ENCODE measurements at regions not wholly inside any gene's neighbourhood (a gene's known extent, or its start where the extent isn't known, plus 50 kb on each side); places are given as distances from the start of the nearest gene placed in this dataset.
A peak's percentile ranks its signal among the peaks of the same experiment; 100 is the strongest.

DNA sequence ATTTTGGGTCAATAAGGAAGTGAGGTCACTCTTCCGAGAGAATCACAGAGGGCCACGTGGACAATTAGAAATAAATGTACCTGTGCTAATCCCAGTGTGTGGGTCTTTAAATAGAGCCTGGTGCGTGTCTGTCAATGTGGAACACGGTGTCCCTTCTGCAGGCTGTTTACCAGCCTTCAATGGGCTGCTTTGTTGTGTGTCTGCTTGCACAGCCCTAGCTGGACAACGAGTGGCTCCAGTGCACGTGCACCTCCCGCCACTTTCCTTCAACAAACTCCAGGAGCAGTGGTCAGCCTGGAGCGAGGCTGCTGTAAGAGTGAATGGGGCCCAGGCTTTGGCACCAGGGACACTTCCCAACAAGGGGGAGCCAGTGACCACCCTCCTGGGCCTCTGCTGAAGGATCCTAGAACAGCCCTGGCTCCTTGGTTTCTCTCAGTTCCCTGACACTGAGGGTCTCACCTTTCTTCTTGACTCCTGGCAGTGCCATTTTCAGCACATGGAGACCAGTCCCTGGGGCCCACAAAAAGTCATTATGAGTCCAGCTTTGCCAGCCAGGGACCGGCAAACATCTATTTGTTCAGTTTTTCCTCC, 76.1 kb downstream of the ISG20 start:
- Histone ChIP-seq H2BK12ac (ENCODE audit: low read length in 2 of 2) (no peak overlapping the region), H3K14ac (ENCODE audit: low read length in 2 of 2) (no peak overlapping the region), H3K4me3 (ENCODE audit: insufficient read depth in 1 of 2, low read depth in 1 of 2, low read length in 2 of 2) (no peak overlapping the region), H2BK120ac (ENCODE audit: low read depth, low read length) (no peak overlapping the region), H3K4ac (ENCODE audit: low read depth in 1 of 2, low read length in 2 of 2) (no peak overlapping the region), H3K18ac (ENCODE audit: low read depth in 1 of 2, low read length in 2 of 2) (no peak overlapping the region), H3K79me1 (replicated peaks; ENCODE audit: low read length, poor library complexity, severe bottlenecking) (no peaks in the 10 kb centered on the region), H3K4me2 (ENCODE audit: low read length, poor library complexity, severe bottlenecking) (no peak overlapping the region), H4K91ac (ENCODE audit: low read length) (no peak overlapping the region), H2AK5ac (ENCODE audit: low read length, severe bottlenecking) (no peak overlapping the region), H2BK15ac (ENCODE audit: low read depth, poor library complexity, severe bottlenecking) (no peak overlapping the region), H3K27me3 (ENCODE audit: control insufficient read depth in 1 of 2, insufficient read depth in 1 of 2, low read length in 2 of 2) (peaks cover 23 to 94% of the 10 kb centered on the region in 2 experiments), H3K36me3 (ENCODE audit: control insufficient read depth in 1 of 2, insufficient read depth in 2 of 2, low read depth in 1 of 2, low read length in 2 of 2) (no peaks in the 10 kb centered on the region), H3K23ac (ENCODE audit: low read length in 2 of 2) (no peak overlapping the region), H3K9ac (ENCODE audit: low read length) (no peak overlapping the region), H4K8ac (ENCODE audit: low read length) (no peak overlapping the region), H2AFZ (ENCODE audit: low read depth, low read length) (no peak overlapping the region), H3K4me1 (ENCODE audit: control insufficient read depth, insufficient read depth, low read depth, low read length) (no peaks in the 10 kb centered on the region), H3K27ac (ENCODE audit: low read length, poor library complexity, severe bottlenecking) (no peak overlapping the region), H3K9me3 (ENCODE audit: control insufficient read depth, low read length) (no peaks in the 10 kb centered on the region), H2BK5ac (ENCODE audit: low read depth, low read length, poor library complexity, severe bottlenecking) (no peak overlapping the region)
- DNase-seq, result no peak
- WGBS, result 72% methylated on average over 9 of the region's 9 CpGs

DNA sequence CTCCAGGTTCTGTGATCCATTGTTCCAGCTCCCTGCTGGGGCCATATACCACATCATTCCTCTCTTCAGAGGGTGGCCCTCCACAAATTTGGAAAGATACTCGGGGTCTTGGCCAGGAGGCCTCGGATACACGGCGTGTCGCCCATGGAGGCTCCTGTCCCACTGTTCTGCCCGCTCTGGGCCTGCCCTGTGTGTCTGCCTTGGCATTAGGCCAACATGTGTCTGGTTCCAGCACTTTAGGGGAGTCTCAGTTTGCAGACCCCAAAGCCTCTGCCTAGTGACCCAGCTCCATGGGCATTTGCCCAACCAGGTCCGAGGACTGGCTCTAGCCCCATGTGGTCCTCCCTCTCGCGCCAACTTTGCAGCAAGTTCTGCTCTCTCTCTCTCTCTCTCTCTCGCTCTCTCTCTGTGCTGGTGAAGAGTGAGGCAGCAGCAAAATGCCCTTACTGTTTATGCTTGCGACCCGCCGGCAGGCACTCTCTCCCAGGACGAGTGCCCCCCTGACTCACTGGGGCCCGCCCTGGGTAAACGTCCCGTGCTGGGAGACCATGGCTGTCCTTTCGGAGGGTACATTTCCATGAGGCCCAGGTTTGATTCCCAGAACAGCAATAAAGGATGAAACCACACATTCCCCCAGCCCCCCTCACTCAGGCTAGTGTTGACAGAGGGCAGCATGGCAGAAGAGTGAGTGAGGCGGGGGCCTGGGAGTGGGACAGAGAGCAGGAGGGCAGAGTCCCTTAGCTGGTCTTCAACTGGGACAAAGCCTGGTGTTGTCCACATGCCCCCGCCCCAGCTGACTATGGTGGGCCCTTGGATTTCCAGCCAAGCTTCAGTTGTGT, 77.9 kb downstream of the ISG20 start:
- Histone ChIP-seq H3K79me1 (replicated peaks; ENCODE audit: low read length, poor library complexity, severe bottlenecking) (no peaks in the 10 kb centered on the region), H3K9me3 (ENCODE audit: control insufficient read depth, low read length) (no peaks in the 10 kb centered on the region), H3K4me2 (ENCODE audit: low read length, poor library complexity, severe bottlenecking) (no peak overlapping the region), H2AK5ac (ENCODE audit: low read length, severe bottlenecking) (no peak overlapping the region), H2BK12ac (ENCODE audit: low read length in 2 of 2) (no peak overlapping the region), H3K18ac (ENCODE audit: low read depth in 1 of 2, low read length in 2 of 2) (no peak overlapping the region), H2BK15ac (ENCODE audit: low read depth, poor library complexity, severe bottlenecking) (no peak overlapping the region), H2BK120ac (ENCODE audit: low read depth, low read length) (no peak overlapping the region), H3K9ac (ENCODE audit: low read length) (no peak overlapping the region), H3K27me3 (ENCODE audit: control insufficient read depth in 1 of 2, insufficient read depth in 1 of 2, low read length in 2 of 2) (peaks cover 20 to 94% of the 10 kb centered on the region in 2 experiments), H3K36me3 (ENCODE audit: control insufficient read depth in 1 of 2, insufficient read depth in 2 of 2, low read depth in 1 of 2, low read length in 2 of 2) (no peaks in the 10 kb centered on the region), H4K91ac (ENCODE audit: low read length) (peak overlapping the region; percentile 8), H4K8ac (ENCODE audit: low read length) (no peak overlapping the region), H3K23ac (ENCODE audit: low read length in 2 of 2) (no peak overlapping the region), H3K27ac (ENCODE audit: low read length, poor library complexity, severe bottlenecking) (no peak overlapping the region), H2AFZ (ENCODE audit: low read depth, low read length) (no peak overlapping the region), H3K4me1 (ENCODE audit: control insufficient read depth, insufficient read depth, low read depth, low read length) (no peaks in the 10 kb centered on the region), H3K14ac (ENCODE audit: low read length in 2 of 2) (no peak overlapping the region), H2BK5ac (ENCODE audit: low read depth, low read length, poor library complexity, severe bottlenecking) (no peak overlapping the region), H3K4ac (ENCODE audit: low read depth in 1 of 2, low read length in 2 of 2) (no peak overlapping the region), H3K4me3 (ENCODE audit: insufficient read depth in 1 of 2, low read depth in 1 of 2, low read length in 2 of 2) (no peak overlapping the region)
- 91% methylated on average over 20 of the region's 20 CpGs for WGBS
- DNase-seq, result no peak

DNA sequence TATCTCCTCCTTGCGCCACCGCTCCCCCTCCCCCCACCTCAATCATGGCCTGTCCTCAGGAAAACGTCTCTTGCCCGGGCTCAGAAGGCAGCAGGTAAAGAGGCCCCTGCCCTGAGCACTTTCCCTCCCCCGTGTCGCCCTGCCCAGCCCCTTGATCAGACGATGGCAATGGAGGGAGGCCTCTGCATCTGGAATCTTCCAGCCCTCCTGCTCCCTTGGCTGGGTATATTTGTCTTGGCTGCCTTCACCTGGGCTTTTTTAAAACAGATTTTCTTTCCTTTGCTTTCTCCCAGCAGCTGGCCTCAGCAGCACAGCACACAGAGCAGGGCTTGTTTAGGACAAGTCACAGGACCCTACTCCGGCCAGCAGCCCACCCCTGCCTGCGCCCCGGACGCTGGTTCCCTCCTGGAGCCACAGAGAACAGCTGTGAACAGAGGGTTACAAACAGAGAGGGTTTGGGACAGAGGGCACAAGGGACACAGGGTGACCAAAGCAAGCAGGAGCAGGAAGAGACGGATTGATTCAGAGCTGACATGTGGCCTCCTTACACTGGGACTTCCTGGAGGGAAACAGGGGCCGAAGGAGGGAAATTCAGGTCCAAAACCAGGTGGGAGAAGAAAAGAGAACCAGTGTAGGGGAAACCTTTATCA, 78.7 kb downstream of the ISG20 start:
- H4K8ac ChIP-seq (ENCODE audit: low read length), result no peak overlapping the region
- H2BK5ac ChIP-seq (ENCODE audit: low read depth, low read length, poor library complexity, severe bottlenecking), result no peak overlapping the region
- no peaks in the 10 kb centered on the region for H3K4me1 ChIP-seq (ENCODE audit: control insufficient read depth, insufficient read depth, low read depth, low read length)
- no peak overlapping the region for H3K14ac ChIP-seq (ENCODE audit: low read length in 2 of 2)
- H4K91ac ChIP-seq (ENCODE audit: low read length), result no peak overlapping the region
- no peak overlapping the region for H3K4ac ChIP-seq (ENCODE audit: low read depth in 1 of 2, low read length in 2 of 2)
- no peak overlapping the region for H3K9ac ChIP-seq (ENCODE audit: low read length)
- no peak overlapping the region for H3K4me3 ChIP-seq (ENCODE audit: insufficient read depth in 1 of 2, low read depth in 1 of 2, low read length in 2 of 2)
- peaks cover 15 to 91% of the 10 kb centered on the region in 2 experiments for H3K27me3 ChIP-seq (ENCODE audit: control insufficient read depth in 1 of 2, insufficient read depth in 1 of 2, low read length in 2 of 2)
- no peak overlapping the region for H3K18ac ChIP-seq (ENCODE audit: low read depth in 1 of 2, low read length in 2 of 2)
- no peak overlapping the region for H2BK15ac ChIP-seq (ENCODE audit: low read depth, poor library complexity, severe bottlenecking)
- H3K27ac ChIP-seq (ENCODE audit: low read length, poor library complexity, severe bottlenecking), result no peak overlapping the region
- no peaks in the 10 kb centered on the region for H3K79me1 ChIP-seq (replicated peaks; ENCODE audit: low read length, poor library complexity, severe bottlenecking)
- no peaks in the 10 kb centered on the region for H3K9me3 ChIP-seq (ENCODE audit: control insufficient read depth, low read length)
- no peak overlapping the region for H2AFZ ChIP-seq (ENCODE audit: low read depth, low read length)
- H2BK120ac ChIP-seq (ENCODE audit: low read depth, low read length), result no peak overlapping the region
- no peak overlapping the region for H3K4me2 ChIP-seq (ENCODE audit: low read length, poor library complexity, severe bottlenecking)
- 72% methylated on average over 13 of the region's 13 CpGs for WGBS
- no peak overlapping the region for H2AK5ac ChIP-seq (ENCODE audit: low read length, severe bottlenecking)
- H3K36me3 ChIP-seq (ENCODE audit: control insufficient read depth in 1 of 2, insufficient read depth in 2 of 2, low read depth in 1 of 2, low read length in 2 of 2), result no peaks in the 10 kb centered on the region
- no peak overlapping the region for H3K23ac ChIP-seq (ENCODE audit: low read length in 2 of 2)
- no peak overlapping the region for H2BK12ac ChIP-seq (ENCODE audit: low read length in 2 of 2)
- no peak for DNase-seq

DNA sequence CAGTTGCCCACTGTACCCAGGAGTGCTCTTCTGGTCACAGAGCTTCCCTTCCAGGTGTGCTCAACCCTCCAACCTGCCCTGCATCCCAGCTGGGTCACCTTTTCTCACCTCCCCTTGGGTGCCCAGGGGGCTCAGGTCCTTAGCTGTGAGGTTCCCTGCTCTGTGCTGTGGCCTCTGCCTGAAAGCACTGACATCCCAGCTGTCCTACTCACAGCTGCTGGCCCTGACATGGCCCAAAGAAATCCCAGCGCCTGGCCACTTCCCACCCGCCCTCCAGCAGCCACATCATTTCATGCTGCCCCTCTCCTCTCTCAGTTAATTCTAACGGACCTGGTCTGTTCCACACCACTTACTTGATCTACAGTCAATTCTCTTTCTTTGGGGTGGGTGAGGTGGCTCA, 79.9 kb downstream of the ISG20 start:
- Histone ChIP-seq H2AK5ac (ENCODE audit: low read length, severe bottlenecking) (no peak overlapping the region), H3K23ac (ENCODE audit: low read length in 2 of 2) (no peak overlapping the region), H3K36me3 (ENCODE audit: control insufficient read depth in 1 of 2, insufficient read depth in 2 of 2, low read depth in 1 of 2, low read length in 2 of 2) (no peaks in the 10 kb centered on the region), H3K9ac (ENCODE audit: low read length) (no peak overlapping the region), H3K14ac (ENCODE audit: low read length in 2 of 2) (no peak overlapping the region), H2BK15ac (ENCODE audit: low read depth, poor library complexity, severe bottlenecking) (no peak overlapping the region), H3K9me3 (ENCODE audit: control insufficient read depth, low read length) (no peaks in the 10 kb centered on the region), H4K8ac (ENCODE audit: low read length) (no peak overlapping the region), H4K91ac (ENCODE audit: low read length) (no peak overlapping the region), H2BK120ac (ENCODE audit: low read depth, low read length) (no peak overlapping the region), H2AFZ (ENCODE audit: low read depth, low read length) (no peak overlapping the region), H3K27ac (ENCODE audit: low read length, poor library complexity, severe bottlenecking) (no peak overlapping the region), H3K79me1 (replicated peaks; ENCODE audit: low read length, poor library complexity, severe bottlenecking) (no peaks in the 10 kb centered on the region), H3K4ac (ENCODE audit: low read depth in 1 of 2, low read length in 2 of 2) (no peak overlapping the region), H2BK12ac (ENCODE audit: low read length in 2 of 2) (no peak overlapping the region), H3K4me2 (ENCODE audit: low read length, poor library complexity, severe bottlenecking) (no peak overlapping the region), H3K4me1 (ENCODE audit: control insufficient read depth, insufficient read depth, low read depth, low read length) (no peaks in the 10 kb centered on the region), H3K27me3 (ENCODE audit: control insufficient read depth in 1 of 2, insufficient read depth in 1 of 2, low read length in 2 of 2) (peaks cover 15 to 79% of the 10 kb centered on the region in 2 experiments), H3K18ac (ENCODE audit: low read depth in 1 of 2, low read length in 2 of 2) (no peak overlapping the region), H2BK5ac (ENCODE audit: low read depth, low read length, poor library complexity, severe bottlenecking) (no peak overlapping the region), H3K4me3 (ENCODE audit: insufficient read depth in 1 of 2, low read depth in 1 of 2, low read length in 2 of 2) (no peak overlapping the region)
- 100% methylated on average over 2 of the region's 3 CpGs for WGBS
- DNase-seq, result no peak
